ENCODE measurements at regions not wholly inside any gene's neighbourhood (a gene's known extent, or its start where the extent isn't known, plus 50 kb on each side); places are given as distances from the start of the nearest gene placed in this dataset. TPM values are rescaled to one million over a fixed set of nuclear protein-coding genes. Genes with fewer than 3 reads are reported as not detected.

GRCh38 chr6:113805173-113805790 lies 51.9 kb upstream of the MARCKS start:
- no peak overlapping the region for H3K27ac ChIP-seq
- DNase-seq = no peak
- no peaks in the 10 kb centered on the region for H3K27me3 ChIP-seq
- TF ChIP-seq CTCF (IDR thresholded peaks at IDR 0.05) (no peak), EP300 (IDR thresholded peaks at IDR 0.05) (no peak), POLR2A (IDR thresholded peaks at IDR 0.05) (no peak)
- intact Hi-C loops (cut with DNase I) = no loop called here
- WGBS, 3 donors = 57 to 68% (median 62%) methylated on average over 7 of the region's 7 CpGs
- H3K9me3 ChIP-seq = no peaks in the 10 kb centered on the region
- H3K36me3 ChIP-seq = no peaks in the 10 kb centered on the region
- H3K4me1 ChIP-seq (ENCODE audit: insufficient read depth) = peaks cover 4% of the 10 kb centered on the region
- no peak overlapping the region for H3K4me3 ChIP-seq

- Histone ChIP-seq H3K36me3 (no peaks in the 10 kb centered on the region), H3K27ac (no peak overlapping the region), H3K4me3 (no peak overlapping the region), H3K9me3 (no peaks in the 10 kb centered on the region), H3K4me1 (ENCODE audit: insufficient read depth) (peaks cover 4% of the 10 kb centered on the region), H3K27me3 (no peaks in the 10 kb centered on the region)
- no peak for DNase-seq
- WGBS, 3 donors = 47 to 59% (median 58%) methylated on average over 6 of the region's 6 CpGs
- TF ChIP-seq CTCF (IDR thresholded peaks at IDR 0.05) = no peak
- no peak for TF ChIP-seq POLR2A (IDR thresholded peaks at IDR 0.05)
- TF ChIP-seq EP300 (IDR thresholded peaks at IDR 0.05) = no peak
- intact Hi-C loops (cut with DNase I) = no loop called here
Observed at GRCh38 chr6:113805811-113806495, 51.2 kb upstream of the MARCKS start.

Small RNA genes in the stretch of these regions (small RNA-seq; reads per million reads assigned to genes)
- not detected for gene RNU6-1163P

Data from ovary (tissue), 7 donors.